RWPE1 (cell line): ENCODE measurements at regions not wholly inside any gene's neighbourhood (a gene's known extent, or its start where the extent isn't known, plus 50 kb on each side); places are given as distances from the start of the nearest gene placed in this dataset.
"Not testable (repeated sequence)": the region's sequence is repeated elsewhere in the genome, so short reads cannot be mapped to it uniquely, and the experiment has no call there.

Experiments
- CTCF ChIA-PET: fragments of 350-600 bp; sonication (Branson Sonifier 250); formaldehyde crosslinking; extraction: SDS; loops from one replicate; lab custom pipeline; 2021; lab: Yijun Ruan, JAX
- POLR2A ChIA-PET: fragments of 400-600 bp; formaldehyde crosslinking; extraction: SDS; loops from one replicate; lab custom pipeline; 2020; ENCODE audit warnings: antibody characterized with exemption; ENCODE audit not compliant: low non-redundant PET; lab: Yijun Ruan, JAX
- DNase-seq: peaks from one replicate; pipeline ENCODE4 v3.0.0; 2012; ENCODE audit warnings: low spot score
- H3K27ac ChIP-seq: fragments of 450-650 bp; 2 replicates; pipeline ENCODE4 v1.5.1; 2017
- TF ChIP-seq, protein P1 (sequence below): fragments of 450-650 bp; conservative IDR thresholded peaks from 2 replicates; pipeline ENCODE4 v1.5.1; 2017; ENCODE audit warnings: low read depth, mild to moderate bottlenecking

DNA sequence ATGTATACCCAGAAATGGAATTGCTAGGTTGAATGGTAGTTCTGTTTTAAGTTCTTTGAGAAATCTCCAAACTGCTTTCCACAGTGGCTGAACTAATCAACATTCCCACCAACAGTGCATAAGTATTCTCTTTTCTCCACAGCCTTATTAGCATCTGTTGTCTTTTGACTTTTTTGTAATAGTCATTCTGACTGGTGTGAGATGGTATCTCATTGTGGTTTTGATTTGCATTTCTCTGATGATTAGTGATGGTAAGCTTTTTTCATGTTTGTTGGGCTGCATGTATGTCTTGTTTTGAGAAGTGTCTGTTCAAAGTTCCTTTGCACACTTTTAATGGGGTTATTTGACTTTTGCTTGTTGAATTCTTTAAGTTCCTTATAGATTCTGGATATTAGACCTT, 52.4 kb upstream of the EHHADH start:
- CTCF ChIA-PET, DNase-seq, POLR2A ChIA-PET, H3K27ac ChIP-seq: not testable (repeated sequence)

DNA sequence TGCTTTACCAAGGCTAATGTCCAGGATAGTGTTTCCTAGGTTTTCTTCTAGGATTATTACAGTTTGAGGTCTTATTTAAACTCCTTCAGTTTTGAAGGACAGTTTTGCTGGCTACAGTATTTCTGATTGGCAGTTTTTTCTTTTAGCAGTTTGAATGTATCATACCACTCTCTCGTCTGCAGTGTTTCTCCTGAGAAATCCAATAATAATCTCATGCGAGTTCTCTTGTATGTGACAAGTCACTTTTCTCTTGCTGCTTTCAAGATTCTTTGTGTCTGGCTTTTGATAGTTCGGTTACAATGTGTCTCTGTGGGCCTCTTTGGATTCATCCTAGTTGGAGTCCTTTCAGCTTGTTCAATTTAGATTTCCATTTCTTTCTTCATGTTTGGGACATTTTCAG, 53.0 kb upstream of the EHHADH start:
- CTCF ChIA-PET, result no interaction called here
- TF ChIP-seq, protein P1, sequence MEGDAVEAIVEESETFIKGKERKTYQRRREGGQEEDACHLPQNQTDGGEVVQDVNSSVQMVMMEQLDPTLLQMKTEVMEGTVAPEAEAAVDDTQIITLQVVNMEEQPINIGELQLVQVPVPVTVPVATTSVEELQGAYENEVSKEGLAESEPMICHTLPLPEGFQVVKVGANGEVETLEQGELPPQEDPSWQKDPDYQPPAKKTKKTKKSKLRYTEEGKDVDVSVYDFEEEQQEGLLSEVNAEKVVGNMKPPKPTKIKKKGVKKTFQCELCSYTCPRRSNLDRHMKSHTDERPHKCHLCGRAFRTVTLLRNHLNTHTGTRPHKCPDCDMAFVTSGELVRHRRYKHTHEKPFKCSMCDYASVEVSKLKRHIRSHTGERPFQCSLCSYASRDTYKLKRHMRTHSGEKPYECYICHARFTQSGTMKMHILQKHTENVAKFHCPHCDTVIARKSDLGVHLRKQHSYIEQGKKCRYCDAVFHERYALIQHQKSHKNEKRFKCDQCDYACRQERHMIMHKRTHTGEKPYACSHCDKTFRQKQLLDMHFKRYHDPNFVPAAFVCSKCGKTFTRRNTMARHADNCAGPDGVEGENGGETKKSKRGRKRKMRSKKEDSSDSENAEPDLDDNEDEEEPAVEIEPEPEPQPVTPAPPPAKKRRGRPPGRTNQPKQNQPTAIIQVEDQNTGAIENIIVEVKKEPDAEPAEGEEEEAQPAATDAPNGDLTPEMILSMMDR, result no peak
- POLR2A ChIA-PET, result no interaction called here

GRCh38 chr3:185308126-185308754, 54.4 kb upstream of the EHHADH start:
- peak; percentile 53 for DNase-seq
- no peak overlapping the region for H3K27ac ChIP-seq
- POLR2A ChIA-PET, result no interaction called here
- CTCF ChIA-PET, result interaction anchor here (0.6 to 1.3 kb wide), 7 partner anchors 9 to 430 kb away, joined by 3 to 6 read pairs (median 4); no protein-coding TSS in a partner anchor
- TF ChIP-seq, protein P1, result peak; percentile 82

More for the DNA sequence above, 53.0 kb upstream of the EHHADH start:
- no peak for DNase-seq
- no peak overlapping the region for H3K27ac ChIP-seq

GRCh38 chr3:185309302-185309701, 53.6 kb upstream of the MAP3K13 start:
- POLR2A ChIA-PET, result no interaction called here
- TF ChIP-seq, protein P1, result no peak
- no peak for DNase-seq
- CTCF ChIA-PET, result interaction anchor here (0.6 to 1.3 kb wide), 2 partner anchors 9 to 1548 kb away, joined by 3 to 4 read pairs; no protein-coding TSS in a partner anchor
- H3K27ac ChIP-seq, result no peak overlapping the region

- ChIA-PET POLR2A (no interaction called here), CTCF (interaction anchor here (0.6 kb wide), 1 partner anchor 1548 kb away, joined by 3 read pairs; no protein-coding TSS in a partner anchor)
- TF ChIP-seq, protein P1, result no peak
- no peak overlapping the region for H3K27ac ChIP-seq
- no peak for DNase-seq
These were observed 53.1 kb upstream of the MAP3K13 start for GRCh38 chr3:185309795-185310194.

DNA sequence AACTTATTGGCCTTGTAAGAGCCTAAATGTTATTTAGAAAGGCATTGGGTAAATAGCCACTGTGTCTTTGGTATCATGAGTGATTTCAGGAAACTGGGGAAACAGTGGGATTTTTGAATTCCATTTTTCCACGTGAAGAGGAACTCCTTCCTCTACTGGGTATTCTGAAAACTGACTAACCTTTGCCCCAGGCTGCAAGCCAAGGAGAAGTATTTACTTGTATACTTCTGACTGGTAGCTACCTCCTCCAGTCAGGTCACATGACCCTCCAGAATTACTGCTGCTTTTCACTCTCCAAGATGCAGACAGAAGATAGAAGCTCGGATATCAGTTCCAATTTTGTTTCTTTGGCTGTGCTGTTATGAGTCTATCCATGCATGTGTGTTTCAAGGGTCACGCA, 50.9 kb upstream of the MAP3K13 start:
- CTCF ChIA-PET, result no interaction called here
- TF ChIP-seq, protein P1, result no peak
- no peak for DNase-seq
- POLR2A ChIA-PET, result no interaction called here
- no peak overlapping the region for H3K27ac ChIP-seq
